KMS-11 (cell line): ENCODE measurements at regions not wholly inside any gene's neighbourhood (a gene's known extent, or its start where the extent isn't known, plus 50 kb on each side); places are given as distances from the start of the nearest gene placed in this dataset.

Experiments used
- H2AFZ ChIP-seq: fragments of 200-600 bp; sonication (generic); 2 replicates; pipeline ENCODE4 v1.6.1; 2016; ENCODE audit warnings: antibody characterized with exemption, mixed run types, low read depth
- H3K27ac ChIP-seq: fragments of 200-600 bp; sonication (generic); 2 replicates; pipeline ENCODE4 v1.6.1; 2016; ENCODE audit warnings: mild to moderate bottlenecking, mixed run types
- H3K27me3 ChIP-seq: fragments of 200-600 bp; sonication (generic); 2 replicates; pipeline ENCODE4 v1.6.1; 2017; ENCODE audit warnings: mild to moderate bottlenecking, low read depth, mixed run types, moderate library complexity; ENCODE audit not compliant: insufficient read depth
- H3K36me3 ChIP-seq: fragments of 200-600 bp; sonication (generic); 2 replicates; pipeline ENCODE4 v1.6.1; 2017; ENCODE audit warnings: mild to moderate bottlenecking, mixed run types; ENCODE audit not compliant: insufficient read depth
- H3K4me1 ChIP-seq: fragments of 200-600 bp; sonication (generic); 2 replicates; pipeline ENCODE4 v1.6.1; 2016; ENCODE audit warnings: mild to moderate bottlenecking, low read depth, mixed run types; ENCODE audit not compliant: poor library complexity, severe bottlenecking
- H3K4me2 ChIP-seq: fragments of 200-600 bp; sonication (generic); 2 replicates; pipeline ENCODE4 v1.7.0; 2016; ENCODE audit warnings: mild to moderate bottlenecking, mixed run types
- H3K4me3 ChIP-seq: fragments of 200-600 bp; sonication (generic); IDR thresholded peaks from 2 replicates; pipeline ENCODE4 v1.6.1; 2017; ENCODE audit warnings: low read depth, low read length, mixed read lengths; ENCODE audit not compliant: insufficient read depth
- H3K79me2 ChIP-seq: fragments of 200-600 bp; sonication (generic); 2 replicates; pipeline ENCODE4 v1.6.1; 2016; ENCODE audit warnings: low read depth, mixed run types; ENCODE audit not compliant: insufficient read depth
- H3K9ac ChIP-seq: fragments of 200-600 bp; sonication (generic); 2 replicates; pipeline ENCODE4 v1.6.1; 2016; ENCODE audit warnings: mild to moderate bottlenecking, mixed run types
- H4K20me1 ChIP-seq: fragments of 200-600 bp; sonication (generic); 2 replicates; pipeline ENCODE4 v1.6.1; 2016; ENCODE audit warnings: mild to moderate bottlenecking, mixed run types; ENCODE audit not compliant: insufficient read depth
- CTCF ChIP-seq: fragments of 200-600 bp; sonication (generic); conservative IDR thresholded peaks from 2 replicates; pipeline ENCODE4 v1.6.1; 2017; ENCODE audit warnings: low read depth, mild to moderate bottlenecking, antibody characterized with exemption, low read length, moderate library complexity, mixed read lengths

GRCh38 chr16:82384949-82385348 is 214.9 kb upstream of the MPHOSPH6 start:
- Histone ChIP-seq H3K4me3 (no peak overlapping the region), H3K4me1 (no peaks in the 10 kb centered on the region), H2AFZ (no peak overlapping the region), H3K27ac (no peak overlapping the region), H3K27me3 (no peaks in the 10 kb centered on the region), H3K79me2 (no peaks in the 10 kb centered on the region), H3K9ac (no peak overlapping the region), H3K4me2 (no peak overlapping the region), H3K36me3 (no peaks in the 10 kb centered on the region), H4K20me1 (no peaks in the 10 kb centered on the region)
- no peak for TF ChIP-seq CTCF

- H3K9ac ChIP-seq, result no peak overlapping the region
- no peaks in the 10 kb centered on the region for H3K36me3 ChIP-seq
- no peaks in the 10 kb centered on the region for H4K20me1 ChIP-seq
- no peak overlapping the region for H3K27ac ChIP-seq
- H3K27me3 ChIP-seq, result no peaks in the 10 kb centered on the region
- no peaks in the 10 kb centered on the region for H3K79me2 ChIP-seq
- H3K4me2 ChIP-seq, result no peak overlapping the region
- TF ChIP-seq CTCF, result no peak
- no peaks in the 10 kb centered on the region for H3K4me1 ChIP-seq
- H3K4me3 ChIP-seq, result no peak overlapping the region
- H2AFZ ChIP-seq, result no peak overlapping the region
Measured at GRCh38 chr16:82384017-82384416, 214.0 kb upstream of the MPHOSPH6 start.

GRCh38 chr16:82382521-82382920 is 212.5 kb upstream of the MPHOSPH6 start:
- TF ChIP-seq CTCF, result no peak
- H3K79me2 ChIP-seq, result no peaks in the 10 kb centered on the region
- H3K9ac ChIP-seq, result no peak overlapping the region
- no peaks in the 10 kb centered on the region for H3K27me3 ChIP-seq
- no peak overlapping the region for H3K27ac ChIP-seq
- H3K4me1 ChIP-seq, result no peaks in the 10 kb centered on the region
- H3K4me3 ChIP-seq, result no peak overlapping the region
- H3K4me2 ChIP-seq, result no peak overlapping the region
- H2AFZ ChIP-seq, result no peak overlapping the region
- no peaks in the 10 kb centered on the region for H4K20me1 ChIP-seq
- no peaks in the 10 kb centered on the region for H3K36me3 ChIP-seq

DNA sequence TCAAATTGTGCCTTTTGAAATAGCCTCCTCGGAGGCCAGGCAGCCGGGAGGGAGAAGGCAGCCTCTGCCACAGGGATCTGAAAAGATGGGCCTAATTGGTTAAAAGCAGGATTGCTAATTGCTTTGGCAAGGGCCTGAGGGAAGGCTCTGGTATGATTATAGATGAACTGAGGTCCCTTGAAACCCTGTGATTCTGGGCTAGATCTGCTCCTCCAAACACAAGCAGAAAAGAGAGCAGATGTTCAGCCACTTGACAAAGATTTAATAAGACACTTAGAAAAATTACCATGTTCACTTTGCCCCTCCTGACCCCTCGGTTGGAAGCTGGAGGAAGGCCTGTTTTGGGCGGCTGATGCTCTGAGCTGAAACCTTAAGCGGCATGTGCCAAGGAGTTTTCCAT is 209.5 kb upstream of the MPHOSPH6 start:
- Histone ChIP-seq H3K4me3 (no peak overlapping the region), H2AFZ (no peak overlapping the region), H3K9ac (no peak overlapping the region), H3K27me3 (no peaks in the 10 kb centered on the region), H3K27ac (no peak overlapping the region), H3K79me2 (no peaks in the 10 kb centered on the region), H3K4me1 (no peaks in the 10 kb centered on the region), H3K36me3 (no peaks in the 10 kb centered on the region), H4K20me1 (no peaks in the 10 kb centered on the region), H3K4me2 (no peak overlapping the region)
- no peak for TF ChIP-seq CTCF

DNA sequence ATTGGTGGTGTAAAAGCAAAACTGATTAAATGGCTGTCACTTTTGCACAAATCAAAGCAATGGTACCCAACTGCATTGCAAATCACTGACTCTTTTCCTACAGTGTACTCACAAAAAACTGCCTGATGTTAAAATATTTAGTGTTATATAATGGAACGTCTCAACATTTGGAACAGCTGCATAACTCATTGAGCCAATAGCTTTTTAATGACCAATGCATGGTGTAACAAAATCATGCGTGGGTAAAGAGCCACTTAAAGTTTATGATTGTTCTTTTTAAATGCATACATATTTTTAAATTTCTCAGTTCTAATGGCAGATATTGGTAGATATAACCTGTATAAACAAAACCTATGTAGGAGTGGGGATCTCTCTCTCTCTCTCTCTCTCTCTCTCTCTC is 204.0 kb upstream of the MPHOSPH6 start:
- no peaks in the 10 kb centered on the region for H3K27me3 ChIP-seq
- H3K27ac ChIP-seq, result no peak overlapping the region
- no peaks in the 10 kb centered on the region for H4K20me1 ChIP-seq
- no peak for TF ChIP-seq CTCF
- no peak overlapping the region for H3K9ac ChIP-seq
- no peak overlapping the region for H2AFZ ChIP-seq
- no peaks in the 10 kb centered on the region for H3K4me1 ChIP-seq
- H3K36me3 ChIP-seq, result no peaks in the 10 kb centered on the region
- H3K79me2 ChIP-seq, result no peaks in the 10 kb centered on the region
- H3K4me2 ChIP-seq, result no peak overlapping the region
- no peak overlapping the region for H3K4me3 ChIP-seq
